WI38 (cell line): ENCODE measurements at regions not wholly inside any gene's neighbourhood (a gene's known extent, or its start where the extent isn't known, plus 50 kb on each side); places are given as distances from the start of the nearest gene placed in this dataset.

ENCODE experiments used
- H3K4me3 ChIP-seq: 2 replicates; pipeline ENCODE4 v1.5.1; 2011; ENCODE audit warnings: low read depth, mild to moderate bottlenecking, control low read depth, low read length
- TF ChIP-seq, protein P1 (sequence below): IDR thresholded peaks from 2 replicates; pipeline ENCODE4 v1.5.1; 2012; ENCODE audit warnings: low read depth, mild to moderate bottlenecking, control low read depth, low read length

DNA sequence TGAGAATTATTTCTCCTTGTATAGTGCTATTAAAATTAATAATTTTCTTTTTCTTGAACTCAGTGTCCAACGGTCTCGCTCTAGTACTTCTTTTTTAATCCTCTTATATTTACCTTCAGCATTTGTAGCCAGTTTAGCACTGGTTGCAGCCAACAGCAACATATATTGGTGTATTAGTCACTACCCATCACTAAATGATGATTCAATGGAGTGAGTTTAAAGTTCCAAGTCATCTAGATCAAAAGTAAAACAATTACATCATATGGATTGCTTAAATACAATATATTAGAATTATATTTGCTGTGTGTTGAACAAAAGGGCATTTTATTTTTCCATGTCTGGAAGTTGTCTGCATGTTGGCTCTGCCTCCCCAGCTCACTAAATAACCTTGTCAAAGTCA is 591.8 kb downstream of the ADGRL2 start:
- H3K4me3 ChIP-seq, result no peak overlapping the region
- TF ChIP-seq, protein P1, sequence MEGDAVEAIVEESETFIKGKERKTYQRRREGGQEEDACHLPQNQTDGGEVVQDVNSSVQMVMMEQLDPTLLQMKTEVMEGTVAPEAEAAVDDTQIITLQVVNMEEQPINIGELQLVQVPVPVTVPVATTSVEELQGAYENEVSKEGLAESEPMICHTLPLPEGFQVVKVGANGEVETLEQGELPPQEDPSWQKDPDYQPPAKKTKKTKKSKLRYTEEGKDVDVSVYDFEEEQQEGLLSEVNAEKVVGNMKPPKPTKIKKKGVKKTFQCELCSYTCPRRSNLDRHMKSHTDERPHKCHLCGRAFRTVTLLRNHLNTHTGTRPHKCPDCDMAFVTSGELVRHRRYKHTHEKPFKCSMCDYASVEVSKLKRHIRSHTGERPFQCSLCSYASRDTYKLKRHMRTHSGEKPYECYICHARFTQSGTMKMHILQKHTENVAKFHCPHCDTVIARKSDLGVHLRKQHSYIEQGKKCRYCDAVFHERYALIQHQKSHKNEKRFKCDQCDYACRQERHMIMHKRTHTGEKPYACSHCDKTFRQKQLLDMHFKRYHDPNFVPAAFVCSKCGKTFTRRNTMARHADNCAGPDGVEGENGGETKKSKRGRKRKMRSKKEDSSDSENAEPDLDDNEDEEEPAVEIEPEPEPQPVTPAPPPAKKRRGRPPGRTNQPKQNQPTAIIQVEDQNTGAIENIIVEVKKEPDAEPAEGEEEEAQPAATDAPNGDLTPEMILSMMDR, result no peak

DNA sequence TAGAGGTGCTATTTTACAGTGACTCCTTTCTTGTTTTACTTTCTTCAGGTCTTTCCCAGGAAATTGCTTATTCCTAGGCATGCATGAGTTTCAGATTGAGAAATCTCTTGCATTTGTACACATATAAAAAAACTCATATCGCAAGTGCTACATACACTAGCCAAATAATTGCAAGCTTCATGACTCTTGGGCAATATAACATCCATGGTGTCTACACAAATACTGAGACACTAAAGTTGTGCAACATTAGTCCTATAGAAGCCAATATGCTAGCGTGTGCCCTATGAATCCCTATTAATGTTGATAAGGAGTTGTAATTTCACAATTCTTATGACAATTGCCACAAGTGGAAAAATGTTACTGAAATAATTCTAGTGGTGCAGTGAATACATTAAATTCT is 591.0 kb downstream of the ADGRL2 start:
- no peak overlapping the region for H3K4me3 ChIP-seq
- TF ChIP-seq, protein P1, result no peak

DNA sequence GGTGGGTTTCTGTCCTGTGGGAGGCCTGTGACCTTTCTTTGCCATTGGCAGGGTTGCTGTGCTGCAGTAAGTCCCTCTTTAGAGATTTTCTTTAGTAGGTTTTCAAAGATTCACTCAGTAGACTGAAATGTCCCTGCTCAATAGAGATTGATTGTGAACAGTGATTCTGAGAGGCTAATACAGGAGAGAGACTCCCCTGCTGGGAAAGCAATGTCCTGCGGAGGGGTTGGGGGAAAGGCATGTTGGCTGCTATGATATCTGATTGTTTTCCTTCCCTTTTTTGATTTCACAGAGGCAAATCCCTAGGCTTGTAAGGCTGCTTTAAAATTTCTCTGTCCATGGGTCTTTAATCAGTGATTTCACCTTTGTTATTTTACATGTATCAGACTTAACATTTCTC is 589.9 kb downstream of the ADGRL2 start:
- TF ChIP-seq, protein P1, result no peak
- H3K4me3 ChIP-seq, result no peak overlapping the region

DNA sequence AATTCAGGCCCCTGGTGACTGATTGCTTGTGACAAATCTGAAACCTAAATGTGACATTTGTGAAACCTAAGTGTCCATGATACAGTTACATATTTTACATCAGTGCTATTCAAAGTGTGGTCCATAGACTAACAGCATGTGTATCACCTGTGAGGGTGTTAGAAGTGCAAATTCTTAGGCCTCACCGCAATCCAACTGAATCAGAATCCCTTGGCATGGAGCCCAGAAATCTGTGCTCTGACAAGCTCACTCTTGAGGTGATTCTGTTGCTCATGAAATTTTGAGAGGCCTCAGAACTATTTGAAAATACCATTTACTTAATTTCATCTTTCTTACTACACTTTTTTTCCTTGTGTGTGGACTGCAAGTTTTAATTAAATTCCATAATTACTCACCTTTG is 587.9 kb downstream of the ADGRL2 start:
- H3K4me3 ChIP-seq, result no peak overlapping the region
- TF ChIP-seq, protein P1, result no peak

DNA sequence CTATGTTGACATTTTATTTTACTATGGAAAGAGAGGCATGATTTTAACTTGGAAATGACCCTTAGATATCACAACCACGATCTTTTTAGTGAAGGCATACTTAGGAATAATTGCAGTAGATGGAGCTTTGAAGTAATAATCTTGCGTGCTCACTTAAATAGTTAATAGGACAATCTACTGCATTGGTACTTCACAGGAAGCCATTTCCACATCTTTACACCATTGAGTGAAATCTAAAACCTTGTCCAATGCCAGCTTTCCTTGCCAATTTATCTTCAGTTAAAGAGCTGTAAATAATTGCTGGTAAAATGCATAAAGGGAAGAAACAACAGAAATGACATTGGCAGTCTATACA is 586.3 kb downstream of the ADGRL2 start:
- H3K4me3 ChIP-seq, result no peak overlapping the region
- TF ChIP-seq, protein P1, result no peak

DNA sequence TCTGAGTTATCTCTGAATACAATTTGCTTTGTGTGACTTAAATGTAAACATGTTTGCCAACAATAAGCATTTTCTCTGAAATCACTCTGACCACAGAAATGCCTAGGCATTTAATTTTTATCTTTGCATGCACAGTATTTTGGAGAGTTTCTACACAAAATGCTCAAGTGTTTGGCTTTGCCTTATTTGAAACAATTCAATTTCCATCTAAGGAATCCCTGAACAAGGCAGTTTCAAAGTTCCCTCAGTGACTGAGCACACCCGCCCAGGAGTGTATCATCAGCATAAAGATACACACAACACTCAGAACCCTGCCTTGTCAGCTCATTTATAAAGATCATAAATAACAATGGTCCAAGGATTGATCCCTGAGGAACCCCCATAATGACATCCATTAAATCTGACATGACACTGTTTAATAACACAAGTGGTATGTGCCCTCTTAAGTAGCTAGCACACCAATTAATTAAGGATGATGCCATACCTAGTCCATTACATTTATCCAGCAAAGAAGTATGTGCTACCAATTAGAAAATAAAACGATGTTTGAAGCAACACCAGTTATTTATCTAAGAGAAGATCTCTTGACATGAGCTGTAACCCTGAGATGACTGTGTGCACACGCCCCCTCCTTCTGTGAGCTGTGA is 585.8 kb downstream of the ADGRL2 start:
- TF ChIP-seq, protein P1, result no peak
- H3K4me3 ChIP-seq, result no peak overlapping the region

DNA sequence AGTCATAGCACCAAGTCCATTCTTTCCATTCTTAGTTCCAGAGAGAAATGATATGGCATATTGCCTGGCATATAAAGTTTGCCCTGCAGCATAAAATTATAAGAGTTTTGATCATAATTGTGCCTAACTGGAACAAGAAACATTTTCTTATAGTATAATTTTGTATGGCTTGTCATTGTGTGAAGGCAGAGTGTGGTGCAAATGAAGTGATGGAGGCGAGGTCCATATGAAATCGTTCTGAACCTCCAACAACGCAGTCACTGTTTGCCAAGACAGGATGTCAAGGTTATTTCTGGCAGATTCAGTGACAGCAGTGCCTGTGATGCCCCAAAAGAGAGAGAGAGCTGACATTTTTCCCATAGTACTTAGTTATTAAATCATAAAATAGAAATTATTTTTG is 584.0 kb downstream of the ADGRL2 start:
- TF ChIP-seq, protein P1, result no peak
- no peak overlapping the region for H3K4me3 ChIP-seq
